Trophoblast cell (in vitro differentiated cells and primary cell): ENCODE measurements at regions not wholly inside any gene's neighbourhood (a gene's known extent, or its start where the extent isn't known, plus 50 kb on each side); places are given as distances from the start of the nearest gene placed in this dataset.

Experiments used
- DNase-seq, 2 donors: peaks; one replicate each; pipeline ENCODE4 v3.0.0-alpha.2; 2016
- H2AFZ ChIP-seq: 2 replicates; pipeline ENCODE4 v1.6.1; 2013; ENCODE audit warnings: low read length, moderate library complexity, mild to moderate bottlenecking; ENCODE audit not compliant: insufficient read depth, poor library complexity
- H2AK5ac ChIP-seq: 2 replicates; pipeline ENCODE4 v1.6.1; 2013; ENCODE audit warnings: mild to moderate bottlenecking, low read length
- H2BK120ac ChIP-seq: 2 replicates; pipeline ENCODE4 v1.6.1; 2013; ENCODE audit warnings: low read length, mild to moderate bottlenecking, moderate library complexity; ENCODE audit not compliant: insufficient read depth, poor library complexity
- H2BK12ac ChIP-seq: 2 replicates; pipeline ENCODE4 v1.6.1; 2013; ENCODE audit warnings: mild to moderate bottlenecking, low read length, moderate library complexity
- H2BK5ac ChIP-seq: 2 replicates; pipeline ENCODE4 v1.6.1; 2013; ENCODE audit warnings: low read length, low read depth, moderate library complexity, mild to moderate bottlenecking; ENCODE audit not compliant: poor library complexity
- H3K14ac ChIP-seq: 2 replicates; pipeline ENCODE4 v1.6.1; 2013; ENCODE audit warnings: mild to moderate bottlenecking, low read length
- H3K18ac ChIP-seq: 2 replicates; pipeline ENCODE4 v1.6.1; 2013; ENCODE audit warnings: mild to moderate bottlenecking, low read length
- H3K23ac ChIP-seq: 2 replicates; pipeline ENCODE4 v1.6.1; 2013; ENCODE audit warnings: low read length
- H3K27ac ChIP-seq: 2 replicates; pipeline ENCODE4 v1.5.1; 2013; ENCODE audit warnings: low read depth, mild to moderate bottlenecking, inconsistent platforms, low read length, moderate library complexity
- H3K27me3 ChIP-seq: 2 replicates; pipeline ENCODE4 v1.6.1; 2013; ENCODE audit warnings: inconsistent platforms, mild to moderate bottlenecking, low read length, moderate library complexity; ENCODE audit not compliant: insufficient read depth
- H3K36me3 ChIP-seq, 2 experiments: 1 replicate in 1 of 2; 2 replicates in 1 of 2; pipeline ENCODE4 v1.6.1; 2013; ENCODE audit warnings: low read length in 2 of 2, mild to moderate bottlenecking in 2 of 2, moderate library complexity in 1 of 2; ENCODE audit not compliant: insufficient read depth in 2 of 2, control insufficient read depth in 1 of 2
- H3K4ac ChIP-seq: 2 replicates; pipeline ENCODE4 v1.6.1; 2013; ENCODE audit warnings: low read depth, mild to moderate bottlenecking, low read length, moderate library complexity
- H3K4me1 ChIP-seq, 2 experiments: 1 replicate in 1 of 2; 2 replicates in 1 of 2; pipeline ENCODE4 v1.6.1; 2013; ENCODE audit warnings: low read length in 2 of 2, mild to moderate bottlenecking in 2 of 2, moderate library complexity in 1 of 2; ENCODE audit not compliant: insufficient read depth in 2 of 2, control insufficient read depth in 1 of 2
- H3K4me2 ChIP-seq: 2 replicates; pipeline ENCODE4 v1.6.1; 2013; ENCODE audit warnings: inconsistent platforms, mild to moderate bottlenecking, low read length, moderate library complexity
- H3K4me3 ChIP-seq: 2 replicates; pipeline ENCODE4 v1.5.1; 2013; ENCODE audit warnings: mild to moderate bottlenecking, low read depth, low read length, inconsistent platforms
- H3K79me1 ChIP-seq: one replicate; pipeline ENCODE4 v1.6.1; 2013; ENCODE audit warnings: low read length
- H3K79me2 ChIP-seq: 2 replicates; pipeline ENCODE4 v1.6.1; 2013; ENCODE audit warnings: low read length, mild to moderate bottlenecking; ENCODE audit not compliant: control insufficient read depth, insufficient read depth, poor library complexity
- H3K9ac ChIP-seq: 2 replicates; pipeline ENCODE4 v1.6.1; 2013; ENCODE audit warnings: mild to moderate bottlenecking, low read length
- H3K9me3 ChIP-seq: 2 replicates; pipeline ENCODE4 v1.6.1; 2013; ENCODE audit warnings: low read depth, mild to moderate bottlenecking, control low read depth, inconsistent platforms, low read length; ENCODE audit not compliant: insufficient read depth
- H4K12ac ChIP-seq: 2 replicates; pipeline ENCODE4 v1.6.1; 2013; ENCODE audit warnings: low read depth, mild to moderate bottlenecking, low read length, moderate library complexity
- H4K8ac ChIP-seq: 2 replicates; pipeline ENCODE4 v1.6.1; 2013; ENCODE audit warnings: low read depth, mild to moderate bottlenecking, low read length, moderate library complexity
- H4K91ac ChIP-seq: one replicate; pipeline ENCODE4 v1.6.1; 2013; ENCODE audit warnings: low read depth, mild to moderate bottlenecking, low read length, moderate library complexity
- WGBS: extraction: QIAGEN DNeasy Blood & Tissue Kit; methylation state at CpG from one replicate; pipeline ENCODE4 v1.1.7; 2013; ENCODE audit warnings: missing lambda C conversion rate; ENCODE audit not compliant: insufficient read length, insufficient coverage; ENCODE audit errors: extremely low coverage; 5-methylcytosine and 5-hydroxymethylcytosine counted together

DNA sequence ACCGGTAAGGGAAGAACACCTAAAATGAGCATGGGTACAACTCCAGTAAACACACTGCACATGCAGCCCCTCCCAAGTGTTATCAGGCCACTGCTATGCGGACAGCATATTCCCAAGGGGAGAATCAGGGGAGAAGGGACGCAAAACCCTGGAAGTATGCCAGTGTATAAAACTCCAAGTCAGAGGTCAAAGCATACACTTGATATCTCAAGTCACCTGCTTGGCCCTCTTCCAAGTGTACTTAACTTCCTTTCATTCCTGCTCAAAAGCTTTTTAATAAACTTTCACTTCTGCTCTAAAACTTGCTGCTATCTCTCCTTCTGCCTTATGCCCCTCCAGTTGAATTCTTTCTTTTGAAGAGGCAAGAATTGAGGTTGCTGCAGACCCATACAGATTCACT is 408.1 kb downstream of the HTR1A start:
- Histone ChIP-seq H2AK5ac (no peak overlapping the region), H3K4me3 (no peak overlapping the region), H2AFZ (no peak overlapping the region), H3K18ac (no peak overlapping the region), H3K23ac (no peak overlapping the region), H4K8ac (no peak overlapping the region), H3K9me3 (no peaks in the 10 kb centered on the region), H4K91ac (no peak overlapping the region), H2BK12ac (no peak overlapping the region), H3K27ac (no peak overlapping the region), H3K79me1 (no peaks in the 10 kb centered on the region), H3K4me1 (no peaks in the 10 kb centered on the region), H3K9ac (no peak overlapping the region), H3K4ac (no peak overlapping the region), H2BK5ac (no peak overlapping the region), H4K12ac (no peak overlapping the region), H3K27me3 (no peaks in the 10 kb centered on the region), H3K14ac (no peak overlapping the region), H3K79me2 (no peaks in the 10 kb centered on the region), H2BK120ac (no peak overlapping the region), H3K36me3 (no peaks in the 10 kb centered on the region), H3K4me2 (no peak overlapping the region)
- WGBS, result no CpG with 5 or more reads among the region's 3 CpGs
- no peak for DNase-seq

DNA sequence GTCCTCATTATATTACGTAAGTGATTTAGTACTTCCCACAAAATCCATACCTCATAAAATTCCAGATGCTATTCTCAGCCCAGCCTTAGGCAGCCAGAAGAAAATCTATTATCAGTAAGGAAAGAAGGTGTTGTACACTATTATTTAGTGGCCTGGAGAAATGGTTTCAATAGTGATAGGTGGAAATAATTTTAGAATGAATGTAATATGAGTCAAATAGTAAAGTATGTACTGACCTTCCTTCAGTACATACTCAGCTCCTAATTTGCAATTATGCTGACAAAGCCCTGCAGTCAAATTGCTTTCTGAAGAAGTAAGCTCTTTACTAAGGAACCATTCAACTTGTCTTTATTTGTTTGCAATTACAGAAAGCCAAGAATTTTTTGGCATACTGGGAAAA is 409.2 kb downstream of the HTR1A start:
- Histone ChIP-seq H4K12ac (no peak overlapping the region), H4K91ac (no peak overlapping the region), H3K14ac (no peak overlapping the region), H2AK5ac (no peak overlapping the region), H3K4me3 (no peak overlapping the region), H3K79me2 (no peaks in the 10 kb centered on the region), H2BK120ac (no peak overlapping the region), H3K23ac (no peak overlapping the region), H3K27ac (no peak overlapping the region), H4K8ac (no peak overlapping the region), H2AFZ (no peak overlapping the region), H3K9ac (no peak overlapping the region), H3K36me3 (no peaks in the 10 kb centered on the region), H3K9me3 (no peaks in the 10 kb centered on the region), H3K18ac (no peak overlapping the region), H2BK12ac (no peak overlapping the region), H3K4me1 (no peaks in the 10 kb centered on the region), H2BK5ac (no peak overlapping the region), H3K4me2 (no peak overlapping the region), H3K27me3 (no peaks in the 10 kb centered on the region), H3K4ac (no peak overlapping the region), H3K79me1 (no peaks in the 10 kb centered on the region)
- no peak for DNase-seq
- WGBS, result no CpG with 5 or more reads among the region's 1 CpG

DNA sequence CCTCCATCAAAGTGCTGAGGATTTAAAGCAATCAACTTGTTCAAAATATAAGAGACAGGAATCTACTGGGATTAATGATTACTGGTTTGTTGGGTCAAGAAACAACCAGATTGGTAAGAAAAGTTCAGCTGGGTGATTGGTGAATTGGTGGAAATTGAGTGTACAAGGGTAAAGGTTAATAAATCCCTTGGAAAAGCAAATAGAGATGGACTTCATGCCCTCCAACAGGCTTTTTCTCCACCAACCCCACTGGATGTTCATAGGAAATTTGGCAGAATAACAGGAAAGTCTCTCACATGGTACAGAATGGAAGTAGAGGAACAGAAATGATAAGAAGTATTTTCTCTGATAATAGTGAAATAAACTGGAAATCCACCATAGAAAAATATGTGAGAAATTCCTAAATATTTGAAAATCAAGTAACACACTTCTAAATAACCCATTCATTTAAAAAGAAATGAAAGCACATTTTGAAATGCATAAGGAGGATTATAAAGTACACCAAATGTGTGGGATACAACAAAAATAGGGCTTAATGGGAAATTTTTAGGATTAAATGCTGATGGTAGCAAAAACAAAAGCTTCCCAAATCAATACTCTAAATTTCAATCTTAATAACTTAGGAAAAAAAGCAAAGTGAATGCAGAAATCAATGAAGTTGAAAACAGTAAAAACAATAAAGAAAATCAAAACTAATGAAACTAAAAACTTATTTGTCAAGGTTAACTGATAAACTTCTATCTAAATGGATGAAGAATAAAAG is 426.2 kb downstream of the HTR1A start:
- Histone ChIP-seq H3K9me3 (no peaks in the 10 kb centered on the region), H2AFZ (no peak overlapping the region), H3K4me1 (no peaks in the 10 kb centered on the region), H2BK120ac (no peak overlapping the region), H3K18ac (no peak overlapping the region), H3K79me2 (no peaks in the 10 kb centered on the region), H3K23ac (no peak overlapping the region), H4K8ac (no peak overlapping the region), H2BK5ac (no peak overlapping the region), H4K91ac (no peak overlapping the region), H3K27ac (no peak overlapping the region), H2AK5ac (no peak overlapping the region), H3K27me3 (no peaks in the 10 kb centered on the region), H2BK12ac (no peak overlapping the region), H3K9ac (no peak overlapping the region), H3K4ac (no peak overlapping the region), H3K14ac (no peak overlapping the region), H3K36me3 (no peaks in the 10 kb centered on the region), H4K12ac (no peak overlapping the region), H3K79me1 (no peaks in the 10 kb centered on the region), H3K4me2 (no peak overlapping the region), H3K4me3 (no peak overlapping the region)
- no peak for DNase-seq

DNA sequence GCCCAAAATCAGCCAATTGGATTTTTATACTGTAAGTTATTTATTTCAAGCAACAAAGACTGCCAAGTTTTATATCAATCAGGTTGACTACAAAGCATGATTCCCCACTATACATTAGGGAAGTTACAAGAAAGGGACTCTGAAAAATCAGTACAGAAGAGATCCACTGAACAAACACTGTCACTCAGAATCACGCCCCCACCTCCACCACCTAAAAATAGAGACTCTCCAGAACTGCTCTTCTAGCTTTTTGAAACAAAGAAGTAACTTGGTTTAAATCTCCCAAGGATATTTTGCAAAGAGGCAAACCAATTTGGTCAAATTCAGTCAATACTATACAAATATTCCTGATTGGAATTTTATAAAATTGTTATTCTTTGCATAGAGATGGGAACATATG is 438.0 kb downstream of the HTR1A start:
- no peak overlapping the region for H2AK5ac ChIP-seq
- no peaks in the 10 kb centered on the region for H3K36me3 ChIP-seq
- no peak for DNase-seq
- no peak overlapping the region for H2BK12ac ChIP-seq
- H3K4me1 ChIP-seq, result no peaks in the 10 kb centered on the region
- H4K12ac ChIP-seq, result no peak overlapping the region
- H3K27ac ChIP-seq, result no peak overlapping the region
- no peak overlapping the region for H3K4me2 ChIP-seq
- H3K23ac ChIP-seq, result no peak overlapping the region
- no peaks in the 10 kb centered on the region for H3K79me1 ChIP-seq
- no peaks in the 10 kb centered on the region for H3K27me3 ChIP-seq
- no peak overlapping the region for H2BK5ac ChIP-seq
- H3K4ac ChIP-seq, result no peak overlapping the region
- H3K9ac ChIP-seq, result no peak overlapping the region
- no peaks in the 10 kb centered on the region for H3K79me2 ChIP-seq
- no peaks in the 10 kb centered on the region for H3K9me3 ChIP-seq
- no peak overlapping the region for H2BK120ac ChIP-seq
- no peak overlapping the region for H4K8ac ChIP-seq
- no peak overlapping the region for H3K14ac ChIP-seq
- no peak overlapping the region for H4K91ac ChIP-seq
- H2AFZ ChIP-seq, result no peak overlapping the region
- no peak overlapping the region for H3K4me3 ChIP-seq
- H3K18ac ChIP-seq, result no peak overlapping the region
- no CpG with 5 or more reads among the region's 1 CpG for WGBS
